ENCODE measurements at regions not wholly inside any gene's neighbourhood (a gene's known extent, or its start where the extent isn't known, plus 50 kb on each side); places are given as distances from the start of the nearest gene placed in this dataset.

GRCh38 chr11:95703049-95703448, 86.5 kb downstream of the FAM76B start:
- TF ChIP-seq REST (IDR thresholded peaks at IDR 0.05; ENCODE audit: insufficient read depth in 1 of 2, low read depth in 2 of 2, low read length in 2 of 2), result no peak
- no peak for TF ChIP-seq FOXP2 (optimal IDR thresholded peaks at IDR 0.05; ENCODE audit: borderline replicate concordance, extremely low read depth, extremely low read length, insufficient read depth)
- TF ChIP-seq TAF1 (IDR thresholded peaks at IDR 0.05; ENCODE audit: borderline replicate concordance, insufficient read depth, low read length), result no peak
- no peak for TF ChIP-seq POLR2AphosphoS5 (IDR thresholded peaks at IDR 0.05; ENCODE audit: low read depth, low read length)
- no peak for TF ChIP-seq SIN3A (IDR thresholded peaks at IDR 0.05; ENCODE audit: borderline replicate concordance, insufficient read depth, low read length)

GRCh38 chr11:95702526-95702925, 87.1 kb downstream of the FAM76B start:
- no peak for TF ChIP-seq SIN3A (IDR thresholded peaks at IDR 0.05; ENCODE audit: borderline replicate concordance, insufficient read depth, low read length)
- TF ChIP-seq REST (IDR thresholded peaks at IDR 0.05; ENCODE audit: insufficient read depth in 1 of 2, low read depth in 2 of 2, low read length in 2 of 2), result no peak
- TF ChIP-seq FOXP2 (optimal IDR thresholded peaks at IDR 0.05; ENCODE audit: borderline replicate concordance, extremely low read depth, extremely low read length, insufficient read depth), result no peak
- TF ChIP-seq TAF1 (IDR thresholded peaks at IDR 0.05; ENCODE audit: borderline replicate concordance, insufficient read depth, low read length), result no peak
- no peak for TF ChIP-seq POLR2AphosphoS5 (IDR thresholded peaks at IDR 0.05; ENCODE audit: low read depth, low read length)

- TF ChIP-seq FOXP2 (optimal IDR thresholded peaks at IDR 0.05; ENCODE audit: borderline replicate concordance, extremely low read depth, extremely low read length, insufficient read depth), result no peak
- no peak for TF ChIP-seq TAF1 (IDR thresholded peaks at IDR 0.05; ENCODE audit: borderline replicate concordance, insufficient read depth, low read length)
- no peak for TF ChIP-seq SIN3A (IDR thresholded peaks at IDR 0.05; ENCODE audit: borderline replicate concordance, insufficient read depth, low read length)
- TF ChIP-seq POLR2AphosphoS5 (IDR thresholded peaks at IDR 0.05; ENCODE audit: low read depth, low read length), result no peak
- no peak for TF ChIP-seq REST (IDR thresholded peaks at IDR 0.05; ENCODE audit: insufficient read depth in 1 of 2, low read depth in 2 of 2, low read length in 2 of 2)
Measured at GRCh38 chr11:95700471-95700817, 89.1 kb downstream of the FAM76B start.

DNA sequence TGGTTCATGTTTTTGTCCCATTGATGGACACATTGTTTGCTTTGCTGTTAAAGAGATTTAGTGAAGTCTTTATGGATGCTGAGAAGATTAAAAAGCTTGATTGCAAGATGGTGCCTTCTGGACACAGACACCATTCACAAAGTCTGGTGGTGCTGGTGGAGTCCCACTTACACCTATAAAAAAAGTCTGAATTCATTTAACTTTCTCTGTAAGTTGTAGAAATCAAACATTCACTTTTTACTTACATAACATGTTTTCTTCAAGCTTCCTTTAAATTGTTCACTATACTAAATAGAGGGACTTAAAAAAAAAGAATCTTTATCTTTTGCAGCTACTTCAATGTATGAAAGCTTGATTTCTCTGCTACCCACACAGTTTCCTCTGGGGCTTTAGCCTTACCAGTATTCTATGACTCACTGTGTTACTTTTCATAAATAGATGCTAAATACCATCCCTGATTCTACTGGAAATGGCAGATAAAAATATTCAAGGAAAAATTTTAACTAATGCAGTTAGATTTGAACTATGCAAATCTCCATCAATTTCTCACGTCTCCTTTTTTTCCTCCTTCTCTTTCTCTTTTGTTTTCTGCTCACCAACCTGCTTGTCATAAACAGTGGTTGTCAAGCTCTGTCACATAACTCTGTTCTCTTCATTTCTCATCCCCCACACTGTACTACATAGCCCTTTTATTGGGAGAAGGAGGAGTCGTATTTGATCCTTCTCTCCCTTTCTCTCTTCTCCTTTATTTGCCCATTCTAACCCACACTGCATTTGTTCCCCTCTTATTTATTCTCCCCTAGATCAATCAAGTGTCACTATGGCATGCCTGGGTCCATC, 89.7 kb downstream of the FAM76B start:
- no peak for TF ChIP-seq REST (IDR thresholded peaks at IDR 0.05; ENCODE audit: insufficient read depth in 1 of 2, low read depth in 2 of 2, low read length in 2 of 2)
- TF ChIP-seq SIN3A (IDR thresholded peaks at IDR 0.05; ENCODE audit: borderline replicate concordance, insufficient read depth, low read length), result no peak
- no peak for TF ChIP-seq FOXP2 (optimal IDR thresholded peaks at IDR 0.05; ENCODE audit: borderline replicate concordance, extremely low read depth, extremely low read length, insufficient read depth)
- no peak for TF ChIP-seq TAF1 (IDR thresholded peaks at IDR 0.05; ENCODE audit: borderline replicate concordance, insufficient read depth, low read length)
- TF ChIP-seq POLR2AphosphoS5 (IDR thresholded peaks at IDR 0.05; ENCODE audit: low read depth, low read length), result no peak
